GM21576 (cell line): ENCODE measurements at regions not wholly inside any gene's neighbourhood (a gene's known extent, or its start where the extent isn't known, plus 50 kb on each side); places are given as distances from the start of the nearest gene placed in this dataset.

ENCODE experiments used
- ATAC-seq: cut with Tn5 transposase; IDR thresholded peaks from one replicate; pipeline ENCODE4 v1.9.1; 2021; ENCODE audit warnings: mild to moderate bottlenecking, moderate library complexity; ENCODE audit not compliant: unreplicated experiment

GRCh38 chr10:111493024-111493625 is 416.3 kb downstream of the ADRA2A start:
- ATAC-seq, result no peak

- no peak for ATAC-seq
Observed at GRCh38 chr10:111498560-111498959, 421.7 kb downstream of the ADRA2A start.

GRCh38 chr10:111504376-111504775 is 427.5 kb downstream of the ADRA2A start:
- no peak for ATAC-seq

DNA sequence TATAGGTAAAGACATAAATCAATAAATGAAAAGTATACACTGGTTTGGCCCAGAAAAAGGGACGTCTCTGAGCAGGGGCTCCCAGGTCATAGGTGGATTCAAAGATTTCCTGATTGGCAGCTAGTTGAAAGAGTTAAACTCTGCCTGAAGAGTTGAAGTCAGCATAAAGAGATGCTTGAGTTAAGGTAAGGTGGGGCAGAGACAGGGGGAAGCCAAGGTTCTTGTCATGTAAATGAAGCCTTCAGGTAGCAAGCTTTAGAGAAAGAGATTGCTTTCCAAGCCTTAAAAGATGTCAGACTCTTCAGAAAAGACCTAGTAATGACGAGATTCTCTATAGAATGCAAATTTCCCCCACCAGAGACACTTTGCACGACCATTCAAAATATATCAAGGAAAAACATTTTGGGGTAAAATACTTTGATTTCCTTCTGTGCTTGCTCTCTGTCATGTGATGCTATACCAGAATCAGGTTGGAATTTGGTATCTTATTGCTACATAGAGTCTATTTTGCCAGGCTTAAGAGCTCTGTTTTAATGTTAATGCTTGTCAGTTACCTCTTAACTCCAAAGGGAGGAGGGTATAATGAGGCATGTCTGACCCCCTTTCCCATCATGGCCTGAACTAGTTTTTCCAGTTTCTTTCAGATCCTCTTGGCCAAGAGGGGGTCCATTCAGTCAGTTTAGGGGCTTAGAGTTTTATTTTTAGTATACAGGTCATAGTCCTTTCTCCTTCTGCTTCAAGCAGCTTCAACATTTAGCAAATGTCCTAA is 429.6 kb downstream of the ADRA2A start:
- ATAC-seq, result no peak

DNA sequence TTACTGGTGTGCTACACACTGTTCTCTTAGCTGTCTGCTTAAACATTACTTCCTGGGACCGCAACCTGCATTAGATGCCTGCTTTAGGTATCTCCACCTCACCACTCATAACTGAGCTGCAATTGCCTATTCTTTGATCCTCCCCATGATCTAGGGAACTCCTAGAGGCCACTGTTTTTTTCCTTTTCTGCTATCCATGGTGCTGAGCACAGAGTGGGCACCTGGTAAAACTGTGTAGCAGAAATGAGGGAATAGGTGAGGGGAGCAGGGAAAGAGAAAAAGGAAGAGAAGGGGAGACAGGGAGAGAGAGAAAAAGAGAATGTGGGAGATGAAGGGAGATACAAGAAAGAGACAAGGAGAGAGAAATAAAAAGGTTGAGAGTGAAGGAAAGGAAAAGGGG is 434.9 kb downstream of the ADRA2A start:
- ATAC-seq, result no peak

- ATAC-seq, result no peak
Observed at GRCh38 chr10:111515264-111515663, 438.4 kb downstream of the ADRA2A start.

- no peak for ATAC-seq
Observed at GRCh38 chr10:111515706-111516105, 438.9 kb downstream of the ADRA2A start.

DNA sequence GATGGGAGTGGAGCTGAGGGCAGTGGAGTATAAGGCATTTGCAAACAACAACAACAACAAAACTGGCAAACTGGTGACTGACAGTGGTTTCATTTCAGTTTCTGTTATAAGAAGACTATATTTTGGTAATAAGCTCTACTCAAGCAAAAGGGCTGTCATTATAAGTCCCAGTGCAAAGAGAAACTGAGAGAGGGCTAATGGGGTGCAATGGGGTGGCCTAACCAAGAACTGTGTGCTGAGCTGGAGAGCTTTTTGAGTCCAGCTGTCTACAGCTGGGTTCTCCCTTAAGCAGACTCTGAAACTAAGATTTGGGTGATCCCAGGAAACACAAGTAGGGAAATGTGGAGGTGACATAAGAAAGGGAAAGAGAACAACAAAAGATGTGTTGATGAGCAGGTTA is 439.3 kb downstream of the ADRA2A start:
- ATAC-seq, result no peak

GRCh38 chr10:111522141-111522540 is 445.3 kb downstream of the ADRA2A start:
- ATAC-seq, result no peak

- no peak for ATAC-seq
Observed at GRCh38 chr10:111522551-111522950, 445.7 kb downstream of the ADRA2A start.

- no peak for ATAC-seq
Observed at GRCh38 chr10:111523016-111523415, 446.2 kb downstream of the ADRA2A start.

- no peak for ATAC-seq
Observed at GRCh38 chr10:111524134-111524533, 447.3 kb downstream of the ADRA2A start.

DNA sequence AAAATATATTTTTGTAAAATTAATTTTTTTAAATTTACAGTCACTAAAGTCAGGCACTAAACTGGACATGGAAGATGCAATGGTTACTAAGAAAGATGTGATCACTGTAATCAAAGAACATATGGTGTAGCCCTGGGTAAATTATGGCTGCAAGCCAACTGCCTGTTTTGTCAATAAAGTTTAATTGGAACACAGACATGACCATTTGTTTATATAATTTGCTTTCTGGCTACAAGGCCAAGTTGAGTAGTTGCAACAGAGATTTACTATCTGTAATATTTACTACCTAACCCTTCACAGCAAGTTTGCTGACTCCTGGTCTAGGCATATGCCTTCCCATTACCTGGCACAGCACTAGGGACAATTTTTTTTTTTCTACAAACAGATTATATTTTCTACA is 448.9 kb downstream of the ADRA2A start:
- no peak for ATAC-seq

DNA sequence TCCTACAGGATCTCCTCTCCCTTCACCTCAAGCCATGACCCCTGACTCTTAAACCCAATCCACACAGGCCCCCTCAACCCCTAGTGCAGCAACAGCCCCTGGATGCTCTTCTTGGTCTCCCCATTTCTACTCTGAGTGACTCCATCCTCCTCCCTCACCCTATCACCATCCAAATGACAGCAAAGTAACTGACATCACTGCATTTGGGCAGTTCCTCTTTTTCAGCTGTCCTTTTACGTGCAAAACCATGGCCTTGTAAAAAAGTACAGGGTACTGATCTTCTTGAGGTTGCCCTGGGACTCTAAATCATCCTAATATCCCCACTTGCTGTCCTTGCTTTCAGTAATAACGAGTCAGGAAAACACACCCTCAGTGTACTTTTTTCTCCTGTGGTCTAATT is 454.9 kb downstream of the ADRA2A start:
- ATAC-seq, result no peak

DNA sequence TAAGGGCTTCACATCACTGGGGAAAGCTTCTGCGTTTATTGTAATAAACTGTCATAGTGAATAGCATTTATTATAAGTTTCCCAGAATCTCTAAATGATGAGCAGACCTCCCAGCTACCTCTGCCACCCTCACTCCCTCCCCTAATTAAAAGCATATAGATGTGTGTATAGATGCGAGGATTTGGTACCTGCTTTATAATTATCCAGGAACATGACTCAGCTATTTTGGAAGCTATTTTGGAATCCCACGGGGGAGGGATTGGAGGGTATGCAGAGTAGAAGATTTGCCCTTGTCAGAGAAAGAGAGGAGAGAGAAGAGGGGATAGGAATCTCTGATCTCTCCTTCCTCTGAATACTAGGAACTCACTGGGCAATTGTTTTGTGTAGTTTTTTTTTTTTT is 455.3 kb downstream of the ADRA2A start:
- ATAC-seq, result no peak

DNA sequence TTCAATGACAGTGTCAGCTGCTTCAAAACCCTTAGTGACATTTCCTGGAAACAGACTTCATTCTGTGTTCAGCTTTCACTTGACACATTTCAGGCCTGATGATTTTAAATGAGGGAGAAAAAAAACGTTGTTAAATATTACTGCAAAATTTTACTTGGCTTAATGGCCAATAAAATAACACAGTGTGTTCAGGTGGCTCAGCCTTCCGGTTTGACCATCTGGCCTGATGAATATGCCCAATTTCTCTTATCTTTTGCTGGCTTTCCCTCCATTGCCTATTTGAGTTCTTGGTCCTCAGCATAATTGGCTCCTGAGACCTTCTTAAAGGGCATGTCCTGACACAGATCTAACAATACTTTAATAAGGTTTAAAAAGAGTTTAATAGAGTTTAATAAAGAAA is 462.4 kb downstream of the ADRA2A start:
- ATAC-seq, result no peak

- no peak for ATAC-seq
Observed at GRCh38 chr10:111543854-111544253, 467.0 kb downstream of the ADRA2A start.

- no peak for ATAC-seq
Observed at GRCh38 chr10:111545861-111546605, 469.2 kb downstream of the ADRA2A start.

DNA sequence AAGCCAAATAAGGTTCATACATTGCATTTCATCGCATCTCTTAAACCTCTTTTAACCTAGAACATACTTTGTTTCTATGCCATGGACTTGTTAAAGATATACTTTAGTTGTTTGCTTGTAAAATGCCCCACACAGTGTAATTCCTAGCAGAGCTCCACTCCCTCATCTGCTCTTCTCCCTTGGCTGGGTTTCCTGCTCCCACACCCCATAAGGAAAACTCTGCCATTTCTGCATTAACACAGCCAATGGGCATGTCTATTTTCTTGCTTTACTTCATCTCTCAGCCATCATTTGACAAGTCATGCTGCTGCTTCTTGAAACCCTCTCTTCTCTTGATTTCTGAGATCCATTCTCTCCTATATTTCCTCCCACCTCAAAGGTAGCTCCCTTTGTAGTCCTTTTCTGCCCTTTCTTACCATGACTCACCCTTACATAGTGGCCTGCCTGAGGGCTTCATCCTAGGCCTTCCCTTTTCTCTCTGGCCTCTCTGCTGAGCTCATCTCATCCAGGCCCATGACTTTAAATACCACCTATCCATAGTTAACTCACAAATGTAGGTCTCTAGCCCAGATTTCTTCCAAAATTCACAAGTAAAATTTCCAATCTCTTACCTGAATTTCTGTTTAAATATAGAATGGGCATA is 471.4 kb downstream of the ADRA2A start:
- ATAC-seq, result no peak

- no peak for ATAC-seq
Observed at GRCh38 chr10:111551001-111551400, 474.2 kb downstream of the ADRA2A start.

DNA sequence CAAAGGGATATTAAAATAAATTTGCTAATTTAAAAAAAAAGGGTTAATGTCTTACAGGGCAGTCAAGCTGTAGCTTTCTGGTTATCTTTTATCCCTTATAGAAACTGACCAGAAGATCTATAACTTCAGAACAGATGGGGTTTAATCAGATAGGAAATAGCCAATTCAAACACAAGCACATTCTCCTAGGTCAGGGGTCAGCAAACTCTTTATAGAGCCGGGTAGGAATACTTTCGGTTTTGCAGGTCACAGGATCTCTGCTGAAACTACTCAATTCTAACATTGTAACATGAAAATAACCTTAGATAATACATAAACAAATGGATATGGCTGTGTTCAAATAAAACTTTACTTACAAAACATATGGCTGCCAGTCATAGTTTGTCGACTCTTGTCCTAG is 479.8 kb downstream of the ADRA2A start:
- ATAC-seq, result no peak

DNA sequence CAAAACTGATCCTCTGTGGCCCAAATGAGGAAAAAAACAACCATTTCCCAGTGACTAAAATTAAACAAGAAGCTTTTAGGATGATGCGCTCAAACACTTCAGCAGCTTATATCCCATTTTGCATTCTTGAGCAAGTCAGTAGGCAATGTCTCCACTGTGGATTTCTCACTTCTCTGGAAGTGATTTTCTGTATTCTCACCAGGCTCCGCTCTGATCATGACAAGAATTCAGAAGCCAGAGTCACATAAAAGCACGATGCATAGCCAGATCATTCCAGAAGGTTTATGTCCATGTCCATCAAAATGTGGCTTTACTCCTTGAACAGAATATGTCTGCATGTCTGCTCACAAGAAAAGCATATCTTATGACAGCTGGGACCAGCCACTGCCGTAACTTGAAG is 481.4 kb downstream of the ADRA2A start:
- ATAC-seq, result no peak
